T-helper 1 cell (primary cell): ENCODE measurements at regions not wholly inside any gene's neighbourhood (a gene's known extent, or its start where the extent isn't known, plus 50 kb on each side); places are given as distances from the start of the nearest gene placed in this dataset.
"Not testable (repeated sequence)": the region's sequence is repeated elsewhere in the genome, so short reads cannot be mapped to it uniquely, and the experiment has no call there.

Source experiments
- DNase-seq, 5 donors: peaks; one replicate each; pipeline ENCODE4 v3.0.0-alpha.2; 2012 to 2020

GRCh38 chr5:89523867-89524266, 640.9 kb upstream of the MEF2C start:
- DNase-seq: not testable (repeated sequence)

GRCh38 chr5:89520771-89521170, 637.8 kb upstream of the MEF2C start:
- no peak for DNase-seq

- DNase-seq: no peak
These were observed 630.5 kb upstream of the MEF2C start for GRCh38 chr5:89513299-89514044.

GRCh38 chr5:89504051-89504450, 621.1 kb upstream of the MEF2C start:
- DNase-seq: no peak

- DNase-seq: no peak
These were observed 616.8 kb upstream of the MEF2C start for GRCh38 chr5:89499787-89500186.

GRCh38 chr5:89498699-89499098, 615.7 kb upstream of the MEF2C start:
- DNase-seq: no peak

GRCh38 chr5:89493414-89493813, 610.4 kb upstream of the MEF2C start:
- DNase-seq: no peak

- DNase-seq: no peak
These were observed 602.0 kb upstream of the MEF2C start for GRCh38 chr5:89484962-89485361.

GRCh38 chr5:89480406-89481007, 597.5 kb upstream of the MEF2C start:
- DNase-seq: no peak

- no peak for DNase-seq
These were observed 595.9 kb upstream of the MEF2C start for GRCh38 chr5:89478851-89479250.

- no peak for DNase-seq
These were observed 590.2 kb upstream of the MEF2C start for GRCh38 chr5:89473196-89473595.

GRCh38 chr5:89471541-89471940, 588.6 kb upstream of the MEF2C start:
- DNase-seq: no peak

GRCh38 chr5:89471115-89471514, 588.1 kb upstream of the MEF2C start:
- DNase-seq: no peak

- no peak for DNase-seq
These were observed 587.7 kb upstream of the MEF2C start for GRCh38 chr5:89470658-89471057.

- no peak for DNase-seq
These were observed 575.3 kb upstream of the MEF2C start for GRCh38 chr5:89458332-89458656.

GRCh38 chr5:89457411-89458331, 574.7 kb upstream of the MEF2C start:
- no peak for DNase-seq

GRCh38 chr5:89452081-89452480, 569.1 kb upstream of the MEF2C start:
- no peak for DNase-seq

- DNase-seq: no peak
These were observed 568.3 kb upstream of the MEF2C start for GRCh38 chr5:89451263-89451662.

GRCh38 chr5:89450149-89450538, 567.2 kb upstream of the MEF2C start:
- DNase-seq: no peak

- DNase-seq: no peak
These were observed 566.6 kb upstream of the MEF2C start for GRCh38 chr5:89449392-89450148.

- DNase-seq: no peak
These were observed 564.0 kb upstream of the MEF2C start for GRCh38 chr5:89447027-89447426.

GRCh38 chr5:89445106-89445745, 562.2 kb upstream of the MEF2C start:
- no peak for DNase-seq
